ENCODE measurements at regions not wholly inside any gene's neighbourhood (a gene's known extent, or its start where the extent isn't known, plus 50 kb on each side); places are given as distances from the start of the nearest gene placed in this dataset.

- Histone ChIP-seq H3K56ac (replicated peaks; ENCODE audit: insufficient read length, low read depth, low read length) (no peak overlapping the region), H3K23ac (ENCODE audit: insufficient read length) (no peak overlapping the region), H4K5ac (ENCODE audit: insufficient read length, low read depth, low read length) (no peak overlapping the region), H4K91ac (replicated peaks; ENCODE audit: insufficient read length, low read length) (no peak overlapping the region), H3K18ac (ENCODE audit: extremely low read depth, low read length) (no peak overlapping the region), H3K23me2 (ENCODE audit: low read depth, low read length) (no peaks in the 10 kb centered on the region), H3K4me1 (replicated peaks in 1 of 4; ENCODE audit: control insufficient read depth in 3 of 4, insufficient read depth in 4 of 4, low read length in 3 of 4) (no peaks in the 10 kb centered on the region), H2AK5ac (ENCODE audit: low read depth, low read length) (no peak overlapping the region), H2AFZ (ENCODE audit: low read length) (no peak overlapping the region), H2BK5ac (ENCODE audit: low read depth, low read length) (no peak overlapping the region), H4K20me1 (replicated peaks in 1 of 2; ENCODE audit: control insufficient read depth in 1 of 2, insufficient read depth in 2 of 2, low read length in 2 of 2) (no peaks in the 10 kb centered on the region), H3K14ac (ENCODE audit: insufficient read length) (no peak overlapping the region), H2BK12ac (ENCODE audit: low read depth, low read length) (no peak overlapping the region), H3K27ac (ENCODE audit: low read depth, low read length) (no peak overlapping the region), H2BK20ac (ENCODE audit: low read length) (no peak overlapping the region), H3K27me3 (replicated peaks in 1 of 4; ENCODE audit: control insufficient read depth in 3 of 4, extremely low read depth in 1 of 4, insufficient read depth in 3 of 4, low read length in 3 of 4) (no peaks in the 10 kb centered on the region), H3K36me3 (ENCODE audit: control insufficient read depth in 2 of 4, insufficient read depth in 4 of 4, low read length in 3 of 4) (no peaks in the 10 kb centered on the region), H3K4me2 (ENCODE audit: insufficient read depth in 1 of 2, low read depth in 2 of 2, low read length in 2 of 2) (no peak overlapping the region), H2BK15ac (ENCODE audit: low read length) (no peak overlapping the region), H3K4ac (replicated peaks; ENCODE audit: insufficient read length, low read depth, low read length) (no peak overlapping the region), H3K79me2 (ENCODE audit: control insufficient read depth in 1 of 2, insufficient read depth in 2 of 2, low read length in 2 of 2) (no peaks in the 10 kb centered on the region), H3K9ac (replicated peaks in 1 of 4; ENCODE audit: extremely low read depth in 1 of 4, low read depth in 3 of 4, low read length in 3 of 4) (no peak overlapping the region), H2BK120ac (replicated peaks; ENCODE audit: low read depth, low read length) (no peak overlapping the region), H3K9me3 (ENCODE audit: insufficient read depth in 2 of 2, low read depth in 1 of 2, low read length in 1 of 2) (peaks cover 0 to 5% of the 10 kb centered on the region in 2 experiments; a peak in 1 of 4 replicates), H3K79me1 (ENCODE audit: low read depth, low read length) (no peaks in the 10 kb centered on the region), H3K4me3 (ENCODE audit: extremely low read depth in 1 of 4, insufficient read depth in 2 of 4, low read depth in 3 of 4, low read length in 4 of 4) (no peak overlapping the region), H4K8ac (ENCODE audit: extremely low read depth, insufficient read depth, low read length) (no peak overlapping the region)
- CTCF ChIA-PET (ENCODE audit: partially characterized antibody): interaction anchor here (1.0 kb wide), 1 partner anchor 663 kb away, joined by 4 read pairs; no protein-coding TSS in a partner anchor
- no peak for FAIRE-seq
- 100% methylated on average over 1 of the region's 1 CpG; no CpG with 5 or more reads in 1 of the 2 experiments for WGBS, 2 experiments (ENCODE audit: extremely low coverage in 1 of 2, insufficient coverage in 1 of 2, insufficient read length in 1 of 2, insufficient replicate concordance in 2 of 2, low coverage in 1 of 2, low lambda C conversion rate in 2 of 2, missing lambda C conversion rate in 1 of 2)
- no peak for DNase-seq (ENCODE audit: low read depth in 1 of 2, low spot score in 2 of 2)
- TF ChIP-seq SRF (IDR thresholded peaks at IDR 0.05; ENCODE audit: low read depth, low read length) (no peak), POLR2A (IDR thresholded peaks at IDR 0.05; ENCODE audit: control extremely low read depth in 1 of 2, low read depth in 2 of 2, low read length in 2 of 2) (no peak), USF2 (IDR thresholded peaks at IDR 0.05; ENCODE audit: low read length) (no peak), CTBP2 (IDR thresholded peaks at IDR 0.05; ENCODE audit: borderline replicate concordance, insufficient read depth, insufficient read length, low read length) (no peak), ZNF274 (IDR thresholded peaks at IDR 0.05; ENCODE audit: borderline replicate concordance, extremely low read depth, low read length) (no peak), EZH2 (IDR thresholded peaks at IDR 0.05; ENCODE audit: low read depth, low read length, severe bottlenecking) (no peak), GABPA (IDR thresholded peaks at IDR 0.05; ENCODE audit: borderline replicate concordance, insufficient read depth, low read length) (no peak), SIX5 (IDR thresholded peaks at IDR 0.05; ENCODE audit: low read depth, low read length) (no peak), POU5F1 (IDR thresholded peaks at IDR 0.05; ENCODE audit: low read depth, low read length) (no peak), SAP30 (IDR thresholded peaks at IDR 0.05; ENCODE audit: insufficient read depth, insufficient replicate concordance, low read length) (no peak), RAD21 (IDR thresholded peaks at IDR 0.05 in 1 of 2, conservative IDR thresholded peaks at IDR 0.05 in 1 of 2; ENCODE audit: low read depth in 2 of 2, low read length in 2 of 2) (no peak), CHD2 (IDR thresholded peaks at IDR 0.05; ENCODE audit: low read length) (no peak)
- POLR2A ChIA-PET (ENCODE audit: partially characterized antibody): no interaction called here
These were observed 530.2 kb downstream of the CCDC85A start for GRCh38 chr2:56713978-56714377.

Data from H1 (cell line).